ENCODE measurements at regions not wholly inside any gene's neighbourhood (a gene's known extent, or its start where the extent isn't known, plus 50 kb on each side); places are given as distances from the start of the nearest gene placed in this dataset.
"Not testable (repeated sequence)": the region's sequence is repeated elsewhere in the genome, so short reads cannot be mapped to it uniquely, and the experiment has no call there.

GRCh38 chr6:105860927-105861326, 225.2 kb upstream of the PRDM1 start:
- H3K27me3 ChIP-seq, DNase-seq, H3K36me3 ChIP-seq, H3K9me3 ChIP-seq, H3K4me3 ChIP-seq: not testable (repeated sequence)

GRCh38 chr6:105859457-105859856, 226.7 kb upstream of the PRDM1 start:
- no peak overlapping the region for H3K4me3 ChIP-seq
- H3K27me3 ChIP-seq = no peaks in the 10 kb centered on the region
- no peaks in the 10 kb centered on the region for H3K9me3 ChIP-seq
- DNase-seq = no peak
- H3K36me3 ChIP-seq = no peaks in the 10 kb centered on the region

GRCh38 chr6:105858639-105859038, 227.5 kb upstream of the PRDM1 start:
- not testable (repeated sequence) for H3K27me3 ChIP-seq

GRCh38 chr6:105855433-105855832, 230.7 kb upstream of the PRDM1 start:
- Histone ChIP-seq H3K4me3 (no peak overlapping the region), H3K27me3 (no peaks in the 10 kb centered on the region), H3K36me3 (no peaks in the 10 kb centered on the region), H3K9me3 (no peaks in the 10 kb centered on the region)
- no peak for DNase-seq

More at GRCh38 chr6:105858639-105859038, 227.5 kb upstream of the PRDM1 start:
- H3K4me3 ChIP-seq, DNase-seq, H3K36me3 ChIP-seq, H3K9me3 ChIP-seq: not testable (repeated sequence)

DNA sequence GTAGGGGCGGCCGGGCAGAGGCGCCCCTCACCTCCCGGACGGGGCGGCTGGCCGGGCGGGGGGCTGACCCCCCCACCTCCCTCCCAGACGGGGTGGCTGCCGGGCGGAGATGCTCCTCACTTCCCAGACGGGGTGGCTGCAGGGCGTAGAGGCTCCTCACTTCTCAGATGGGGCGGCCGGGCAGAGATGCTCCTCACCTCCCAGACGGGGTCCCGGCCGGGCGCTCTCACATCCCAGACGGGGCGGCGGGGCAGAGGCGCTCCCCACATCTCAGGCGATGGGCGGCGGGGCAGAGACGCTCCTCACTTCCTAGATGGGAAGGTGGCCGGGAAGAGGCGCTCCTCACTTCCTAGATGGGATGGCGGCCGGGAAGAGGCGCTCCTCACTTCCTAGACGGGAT, 232.2 kb upstream of the PRDM1 start:
- not testable (repeated sequence) for H3K36me3 ChIP-seq, H3K4me3 ChIP-seq, H3K9me3 ChIP-seq, H3K27me3 ChIP-seq, DNase-seq

DNA sequence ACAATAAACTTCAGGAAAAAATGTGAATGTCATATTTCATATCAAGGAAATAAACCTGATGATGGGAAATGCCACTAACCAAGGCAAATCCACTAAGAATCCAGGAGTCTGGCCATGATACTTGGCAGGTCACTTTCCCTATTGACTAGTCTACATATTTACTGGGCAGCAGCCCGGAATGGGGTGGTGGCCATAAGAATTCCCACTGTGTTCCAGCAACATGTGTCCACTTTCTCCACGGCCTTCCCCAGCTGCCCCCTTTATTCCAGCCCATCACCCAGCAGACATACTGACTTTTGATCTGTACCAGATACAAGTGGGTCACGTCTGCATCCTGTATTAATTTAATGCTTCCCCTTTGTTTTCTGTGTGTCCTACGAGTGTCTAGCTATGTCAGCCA, 234.5 kb upstream of the PRDM1 start:
- Histone ChIP-seq H3K27me3 (no peaks in the 10 kb centered on the region), H3K9me3 (no peaks in the 10 kb centered on the region), H3K36me3 (no peaks in the 10 kb centered on the region), H3K4me3 (no peak overlapping the region)
- no peak for DNase-seq

GRCh38 chr6:105851113-105851580, 235.0 kb upstream of the PRDM1 start:
- H3K36me3 ChIP-seq = no peaks in the 10 kb centered on the region
- no peak for DNase-seq
- H3K4me3 ChIP-seq = no peak overlapping the region
- H3K9me3 ChIP-seq = no peaks in the 10 kb centered on the region
- no peaks in the 10 kb centered on the region for H3K27me3 ChIP-seq

GRCh38 chr6:105850261-105851112, 235.6 kb upstream of the PRDM1 start:
- no peak overlapping the region for H3K4me3 ChIP-seq
- H3K36me3 ChIP-seq = no peaks in the 10 kb centered on the region
- no peaks in the 10 kb centered on the region for H3K9me3 ChIP-seq
- H3K27me3 ChIP-seq = no peaks in the 10 kb centered on the region
- DNase-seq = no peak

DNA sequence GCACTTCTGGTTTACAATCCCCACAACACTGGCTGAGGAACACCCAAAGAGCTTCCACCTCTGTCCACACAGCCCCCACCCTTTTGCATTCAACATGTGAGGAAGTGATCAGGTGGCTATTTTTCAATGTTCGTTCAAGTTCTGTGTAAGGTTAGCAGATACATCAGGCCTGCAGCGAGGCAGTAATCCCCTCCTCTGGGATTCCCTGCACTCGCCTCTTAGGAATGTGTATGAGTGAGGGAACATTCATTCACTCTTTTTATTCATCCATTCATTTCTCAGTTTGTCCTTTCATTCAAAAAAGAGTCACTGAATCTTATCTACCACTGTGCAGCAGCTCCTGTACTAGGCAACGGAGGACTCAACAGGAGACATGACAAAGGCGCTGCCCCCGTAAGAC, 236.4 kb upstream of the PRDM1 start:
- no peaks in the 10 kb centered on the region for H3K36me3 ChIP-seq
- H3K27me3 ChIP-seq = no peaks in the 10 kb centered on the region
- DNase-seq = no peak
- H3K9me3 ChIP-seq = no peaks in the 10 kb centered on the region
- H3K4me3 ChIP-seq = no peak overlapping the region

GRCh38 chr6:105847433-105847832, 238.7 kb upstream of the PRDM1 start:
- Histone ChIP-seq H3K9me3 (no peaks in the 10 kb centered on the region), H3K36me3 (no peaks in the 10 kb centered on the region), H3K4me3 (no peak overlapping the region), H3K27me3 (no peaks in the 10 kb centered on the region)
- no peak for DNase-seq

- Histone ChIP-seq H3K27me3 (no peaks in the 10 kb centered on the region), H3K9me3 (no peaks in the 10 kb centered on the region; the same call in 1 of the 2 replicates), H3K36me3 (no peaks in the 10 kb centered on the region), H3K4me3 (no peak overlapping the region)
- DNase-seq = no peak
These were observed 241.8 kb upstream of the PRDM1 start for GRCh38 chr6:105844275-105844883.

- Histone ChIP-seq H3K27me3 (no peaks in the 10 kb centered on the region), H3K9me3 (no peaks in the 10 kb centered on the region; the same call in 1 of the 2 replicates), H3K4me3 (no peak overlapping the region), H3K36me3 (no peaks in the 10 kb centered on the region)
- DNase-seq = no peak
These were observed 246.9 kb upstream of the PRDM1 start for GRCh38 chr6:105839266-105839665.

- DNase-seq = no peak
These were observed 248.0 kb upstream of the PRDM1 start for GRCh38 chr6:105838171-105838570.

GRCh38 chr6:105836889-105837288, 249.2 kb upstream of the PRDM1 start:
- Histone ChIP-seq H3K9me3 (no peaks in the 10 kb centered on the region; the same call in 1 of the 2 replicates), H3K4me3 (no peak overlapping the region), H3K27me3 (no peaks in the 10 kb centered on the region), H3K36me3 (no peaks in the 10 kb centered on the region)
- DNase-seq = no peak

More at GRCh38 chr6:105838171-105838570, 248.0 kb upstream of the PRDM1 start:
- no peaks in the 10 kb centered on the region; the same call in 1 of the 2 replicates for H3K9me3 ChIP-seq
- no peaks in the 10 kb centered on the region for H3K27me3 ChIP-seq
- no peaks in the 10 kb centered on the region for H3K36me3 ChIP-seq
- no peak overlapping the region for H3K4me3 ChIP-seq

- DNase-seq = no peak
- no peaks in the 10 kb centered on the region for H3K9me3 ChIP-seq
- no peaks in the 10 kb centered on the region for H3K27me3 ChIP-seq
- no peaks in the 10 kb centered on the region for H3K36me3 ChIP-seq
- H3K4me3 ChIP-seq = no peak overlapping the region
These were observed 249.8 kb upstream of the PRDM1 start for GRCh38 chr6:105836379-105836778.

- DNase-seq = peak; percentile 31
These were observed 250.8 kb upstream of the PRDM1 start for GRCh38 chr6:105835373-105835772.

GRCh38 chr6:105833959-105834947, 251.9 kb upstream of the PRDM1 start:
- DNase-seq = no peak
- no peaks in the 10 kb centered on the region for H3K27me3 ChIP-seq
- no peak overlapping the region for H3K4me3 ChIP-seq
- H3K9me3 ChIP-seq = no peaks in the 10 kb centered on the region
- H3K36me3 ChIP-seq = no peaks in the 10 kb centered on the region

More at GRCh38 chr6:105835373-105835772, 250.8 kb upstream of the PRDM1 start:
- Histone ChIP-seq H3K36me3 (no peaks in the 10 kb centered on the region), H3K27me3 (no peaks in the 10 kb centered on the region), H3K9me3 (no peaks in the 10 kb centered on the region), H3K4me3 (no peak overlapping the region)
